H4 (cell line): ENCODE measurements at regions not wholly inside any gene's neighbourhood (a gene's known extent, or its start where the extent isn't known, plus 50 kb on each side); places are given as distances from the start of the nearest gene placed in this dataset.
"Not testable (repeated sequence)": the region's sequence is repeated elsewhere in the genome, so short reads cannot be mapped to it uniquely, and the experiment has no call there.

Experiments used
- DNase-seq: peaks from one replicate; pipeline ENCODE4 v3.0.0-alpha.2; 2015; ENCODE audit warnings: low spot score

- DNase-seq, result not testable (repeated sequence)
Observed at GRCh38 chr6:49274809-49275769, 188.0 kb downstream of the MMUT start.

- DNase-seq, result no peak
Observed at GRCh38 chr6:49269190-49269589, 193.9 kb downstream of the MMUT start.

GRCh38 chr6:49264909-49265308, 198.1 kb downstream of the MMUT start:
- no peak for DNase-seq

DNA sequence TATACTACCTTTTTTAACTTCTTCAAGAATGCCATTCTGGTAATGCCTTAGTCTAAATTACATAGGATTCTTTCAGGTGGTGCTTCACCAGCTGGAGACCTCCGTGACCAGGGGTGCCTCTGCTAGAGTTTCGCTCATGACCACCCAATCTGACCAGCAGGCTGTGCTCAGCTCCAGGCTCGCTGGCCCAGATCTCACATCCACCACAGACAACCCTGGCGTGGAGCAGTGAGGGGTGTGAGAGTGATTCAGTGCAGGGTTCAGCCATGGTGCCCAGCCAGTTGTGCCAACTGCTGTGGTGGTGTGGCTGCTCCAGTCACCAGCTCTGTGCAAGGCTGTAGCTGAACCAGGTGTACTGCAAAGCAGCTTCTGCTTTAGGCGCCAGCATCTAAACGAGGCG, 198.6 kb downstream of the MMUT start:
- DNase-seq, result no peak

DNA sequence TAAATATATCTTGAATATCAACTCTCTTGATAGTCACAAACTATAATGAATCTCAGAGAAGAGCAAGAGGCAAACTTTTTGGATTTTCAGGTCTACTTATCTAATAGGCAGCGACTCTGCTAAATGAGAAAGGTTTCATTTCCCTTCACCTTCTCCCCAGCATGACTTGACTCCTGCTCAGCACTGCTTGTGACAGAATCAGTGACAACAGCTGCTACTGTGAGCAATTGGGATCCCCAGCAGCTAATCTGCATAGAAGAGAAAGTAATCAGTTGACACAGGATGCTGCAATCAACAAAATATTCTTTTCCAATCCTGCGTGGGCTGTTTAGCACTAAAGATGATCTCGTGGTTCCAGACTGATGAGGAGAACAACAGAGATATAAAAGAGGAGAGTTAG, 205.5 kb downstream of the MMUT start:
- no peak for DNase-seq

DNA sequence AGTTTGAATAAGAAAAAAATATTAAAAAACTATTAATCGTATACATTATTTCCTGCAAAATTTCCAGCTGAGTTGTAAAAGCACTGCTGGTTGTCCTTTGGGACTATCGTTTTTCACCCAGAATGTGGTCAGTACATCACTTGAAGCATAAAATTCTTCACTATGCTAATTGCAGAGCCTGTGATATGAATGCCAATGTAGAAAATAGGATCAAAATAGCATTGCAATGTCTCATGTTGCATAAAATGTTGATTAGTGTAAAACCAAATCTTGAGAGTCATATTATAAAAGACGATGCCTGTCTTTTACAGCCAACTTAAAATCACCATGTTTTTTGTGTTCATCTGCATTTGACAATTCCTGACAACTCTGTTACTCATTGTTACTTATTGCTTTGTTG, 207.7 kb downstream of the MMUT start:
- DNase-seq, result no peak

- no peak for DNase-seq
Observed at GRCh38 chr6:49252901-49253300, 210.2 kb downstream of the MMUT start.

DNA sequence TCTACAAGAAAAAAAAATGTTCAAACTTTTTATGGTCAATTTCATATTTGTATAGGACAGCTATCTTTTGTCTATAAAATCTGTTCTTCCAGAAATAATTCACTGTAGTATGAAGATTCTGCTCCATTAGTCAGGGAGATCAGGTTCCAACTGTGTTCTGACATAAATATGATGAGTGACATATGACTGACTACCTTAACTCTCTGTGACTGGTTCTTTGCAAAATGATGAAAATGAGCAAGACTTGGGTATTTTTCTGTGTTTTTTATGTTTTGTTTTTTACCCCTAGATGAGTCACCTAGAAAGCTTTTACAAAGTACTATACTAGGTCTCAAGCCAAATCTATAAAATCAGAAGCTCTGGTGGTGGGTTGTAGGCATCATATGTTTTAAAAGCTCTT, 229.6 kb downstream of the MMUT start:
- no peak for DNase-seq

- DNase-seq, result no peak
Observed at GRCh38 chr6:49225471-49225870, 237.6 kb downstream of the MMUT start.

GRCh38 chr6:49220293-49220692, 242.8 kb downstream of the MMUT start:
- no peak for DNase-seq

- no peak for DNase-seq
Observed at GRCh38 chr6:49205526-49205925, 257.5 kb downstream of the MMUT start.

DNA sequence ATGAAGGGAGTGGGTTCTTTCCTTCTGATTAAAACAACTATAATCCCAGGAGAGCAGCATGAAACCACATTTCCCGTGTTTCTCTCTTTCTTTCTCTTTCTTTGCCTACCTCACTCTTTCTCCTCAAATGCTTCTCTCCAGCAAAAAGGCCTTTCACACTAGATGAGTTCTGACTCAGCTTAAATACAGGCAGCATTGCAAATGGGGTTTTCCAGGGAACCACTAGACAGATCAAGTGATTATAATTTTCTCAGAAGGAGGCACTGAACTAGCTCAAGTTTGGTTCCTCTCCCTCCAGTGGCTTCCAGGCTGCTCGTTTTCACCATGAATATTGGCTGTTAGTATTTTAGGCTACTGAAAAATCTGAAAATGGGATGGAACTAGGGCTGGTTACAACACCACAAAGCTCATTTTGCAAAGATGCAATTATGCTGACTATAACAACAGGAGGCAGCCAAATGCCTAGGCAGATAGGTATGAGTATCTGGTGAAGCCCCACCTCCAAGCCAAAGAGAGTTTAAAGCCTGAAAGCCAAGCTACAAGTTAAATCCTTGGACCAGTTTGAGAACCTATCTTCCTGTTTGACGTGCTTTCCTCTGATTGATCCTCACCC, 260.0 kb downstream of the MMUT start:
- DNase-seq, result peak; percentile 8

GRCh38 chr6:49198015-49198414, 265.0 kb downstream of the MMUT start:
- no peak for DNase-seq

DNA sequence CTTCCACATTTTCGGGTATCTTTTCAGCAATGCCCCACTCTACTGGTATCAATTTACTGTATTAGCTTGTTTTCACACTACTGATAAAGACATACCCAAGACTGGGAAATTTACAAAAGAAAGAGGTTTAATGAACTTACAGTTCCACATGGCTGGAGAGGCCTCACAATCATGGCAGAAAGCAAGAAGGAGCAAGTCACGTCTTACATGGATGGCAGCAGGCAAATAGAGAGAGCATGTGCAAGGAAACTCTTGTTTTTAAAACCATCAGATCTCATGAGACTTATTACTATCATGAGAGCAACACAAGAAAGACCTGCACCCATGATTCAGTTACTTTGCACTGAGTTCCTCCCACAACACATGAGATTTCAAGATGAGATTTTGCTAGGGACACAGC, 300.7 kb downstream of the MMUT start:
- not testable (repeated sequence) for DNase-seq

GRCh38 chr6:49155316-49155715, 307.7 kb downstream of the MMUT start:
- DNase-seq, result no peak

GRCh38 chr6:49151957-49152356, 311.1 kb downstream of the MMUT start:
- no peak for DNase-seq

GRCh38 chr6:49151461-49151860, 311.6 kb downstream of the MMUT start:
- no peak for DNase-seq

- DNase-seq, result no peak
Observed at GRCh38 chr6:49151033-49151432, 312.0 kb downstream of the MMUT start.

DNA sequence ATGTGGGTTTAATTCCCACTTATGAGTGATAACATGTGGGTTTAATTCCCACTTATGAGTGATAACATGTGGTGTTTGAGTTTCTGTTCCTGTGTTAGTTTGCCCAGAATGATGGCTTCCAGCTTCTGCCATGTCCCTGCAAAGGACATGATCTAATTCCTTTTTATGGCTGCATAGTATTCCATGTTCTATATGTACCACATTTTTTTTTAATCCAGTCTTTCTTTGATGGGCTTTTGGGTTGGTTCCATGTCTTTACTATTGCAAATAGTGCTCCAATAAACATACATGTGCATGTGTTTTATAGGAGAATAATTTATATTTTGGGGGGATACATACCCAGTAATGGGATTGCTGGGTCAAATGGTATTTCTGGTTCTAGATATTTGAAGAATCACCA, 317.8 kb downstream of the MMUT start:
- no peak for DNase-seq

DNA sequence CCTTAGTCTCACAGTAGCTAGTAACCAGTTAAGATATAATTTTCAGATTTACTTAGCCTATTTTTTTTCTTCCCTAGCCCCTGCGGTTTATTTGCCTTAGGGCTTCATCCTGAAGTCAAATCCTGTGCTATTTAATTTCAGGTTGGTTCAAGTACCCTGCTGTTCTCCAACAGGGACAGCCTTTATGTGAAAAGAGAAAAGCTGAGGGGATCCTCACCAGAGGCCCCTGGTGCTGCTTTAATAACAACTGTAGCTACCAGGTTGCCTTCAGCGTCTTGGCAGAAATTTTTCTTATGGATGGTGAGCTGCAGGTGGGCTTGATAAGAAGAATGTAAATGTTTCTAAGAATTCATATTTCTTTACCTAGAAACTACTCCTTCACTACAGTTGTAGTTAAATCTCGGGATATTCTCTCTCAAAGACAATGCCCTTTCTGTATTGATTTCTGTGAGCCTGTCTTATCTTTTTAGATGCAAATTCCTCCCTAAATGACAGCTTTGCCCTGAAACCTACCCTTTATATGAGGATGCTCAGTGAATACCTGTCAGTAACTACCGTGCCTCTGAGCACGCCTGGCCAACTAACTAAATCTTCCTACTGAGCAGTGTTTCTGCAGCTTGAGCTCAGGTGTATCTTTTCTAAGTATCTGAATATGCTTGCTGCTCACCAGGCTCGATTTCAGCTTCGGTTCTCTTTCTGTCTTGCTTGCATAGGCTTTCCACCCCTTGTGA, 320.5 kb downstream of the MMUT start:
- no peak for DNase-seq

GRCh38 chr6:49121970-49122369, 341.1 kb downstream of the MMUT start:
- no peak for DNase-seq

DNA sequence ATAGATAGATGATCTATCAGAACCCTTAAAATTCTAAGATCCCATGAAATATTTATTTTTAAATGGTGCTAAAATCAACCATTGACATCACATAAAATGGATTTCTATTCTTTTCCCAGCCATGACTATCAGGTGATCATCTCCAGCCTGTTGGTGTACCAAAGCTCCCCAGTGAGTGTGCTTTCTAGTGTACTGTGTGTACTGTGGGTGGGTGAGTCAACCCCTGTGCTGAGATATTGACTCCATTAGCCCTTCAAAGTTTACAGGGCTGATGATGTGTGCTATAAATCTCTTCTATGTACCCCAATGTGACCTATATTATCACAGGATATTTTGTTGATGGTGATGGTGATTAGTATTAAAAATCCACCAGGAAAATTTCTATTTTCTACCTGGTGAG, 344.6 kb downstream of the MMUT start:
- DNase-seq, result no peak

DNA sequence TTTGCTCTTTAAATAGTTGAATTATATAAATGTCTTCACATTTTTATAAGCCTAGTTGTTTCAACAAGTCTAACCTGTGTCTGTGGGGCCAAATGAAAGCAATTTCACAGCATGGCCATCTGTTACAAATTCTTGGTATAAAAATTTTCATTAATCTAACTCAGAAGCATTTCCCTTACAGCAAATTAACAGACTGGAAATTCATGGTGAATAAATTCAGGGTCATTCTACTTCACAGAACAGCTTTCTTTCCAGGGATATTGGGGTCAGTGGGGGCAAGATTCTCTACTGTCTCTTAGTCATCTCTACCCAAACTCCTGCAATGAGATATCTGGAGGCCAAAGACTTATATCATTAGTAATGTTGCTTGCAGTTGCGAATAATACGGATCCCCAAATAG, 352.1 kb downstream of the MMUT start:
- DNase-seq, result no peak
